Smooth muscle cell (in vitro differentiated cells): ENCODE measurements at regions not wholly inside any gene's neighbourhood (a gene's known extent, or its start where the extent isn't known, plus 50 kb on each side); places are given as distances from the start of the nearest gene placed in this dataset.

Experiments used
- DNase-seq: peaks from one replicate; lab custom pipeline; 2025; ENCODE audit not compliant: unreplicated experiment; lab: John Stamatoyannopoulos, UW
- H2AFZ ChIP-seq: fragments of 200-600 bp; sonication (generic); 2 replicates; pipeline ENCODE4 v1.6.0; 2016; ENCODE audit warnings: antibody characterized with exemption, low read depth, mild to moderate bottlenecking
- H3F3A ChIP-seq: fragments of 200-600 bp; sonication (generic); 2 replicates; pipeline ENCODE4 v1.6.0; 2017; ENCODE audit warnings: antibody characterized with exemption, low read depth
- H3K27ac ChIP-seq: fragments of 200-600 bp; sonication (generic); 2 replicates; pipeline ENCODE4 v1.5.1; 2016; ENCODE audit warnings: low read depth, mild to moderate bottlenecking
- H3K27me3 ChIP-seq: fragments of 200-600 bp; sonication (generic); 2 replicates; pipeline ENCODE4 v1.6.1; 2016; ENCODE audit warnings: low read depth, mild to moderate bottlenecking
- H3K36me3 ChIP-seq: fragments of 200-600 bp; sonication (generic); 2 replicates; pipeline ENCODE4 v1.5.1; 2016; ENCODE audit warnings: low read depth
- H3K4me1 ChIP-seq: fragments of 200-600 bp; sonication (generic); 2 replicates; pipeline ENCODE4 v1.5.1; 2016; ENCODE audit warnings: low read depth
- H3K4me2 ChIP-seq: fragments of 200-600 bp; sonication (generic); 2 replicates; pipeline ENCODE4 v1.6.0; 2016; ENCODE audit warnings: mild to moderate bottlenecking
- H3K4me3 ChIP-seq: fragments of 200-600 bp; sonication (generic); 2 replicates; pipeline ENCODE4 v1.5.1; 2016; ENCODE audit warnings: mild to moderate bottlenecking
- H3K79me2 ChIP-seq: fragments of 200-600 bp; sonication (generic); 2 replicates; pipeline ENCODE4 v1.6.0; 2016; ENCODE audit warnings: low read depth, mild to moderate bottlenecking
- H3K9ac ChIP-seq: fragments of 200-600 bp; sonication (generic); 2 replicates; pipeline ENCODE4 v1.6.0; 2016; ENCODE audit warnings: low read depth
- H3K9me3 ChIP-seq: fragments of 200-600 bp; sonication (generic); replicated peaks from 2 replicates; pipeline ENCODE4 v1.5.1; 2016; ENCODE audit warnings: low read depth
- H4K20me1 ChIP-seq: fragments of 200-600 bp; sonication (generic); 2 replicates; pipeline ENCODE4 v1.6.0; 2016; ENCODE audit warnings: low read depth
- CTCF ChIP-seq: fragments of 200-600 bp; sonication (generic); IDR thresholded peaks from 2 replicates; pipeline ENCODE4 v1.5.1; 2017; ENCODE audit warnings: borderline replicate concordance, mild to moderate bottlenecking, antibody characterized with exemption; ENCODE audit not compliant: insufficient read depth, poor library complexity, severe bottlenecking
- WGBS: methylation state at CpG from one replicate; pipeline ENCODE4 v1.1.7; 2016; ENCODE audit warnings: low lambda C conversion rate; 5-methylcytosine and 5-hydroxymethylcytosine counted together

DNA sequence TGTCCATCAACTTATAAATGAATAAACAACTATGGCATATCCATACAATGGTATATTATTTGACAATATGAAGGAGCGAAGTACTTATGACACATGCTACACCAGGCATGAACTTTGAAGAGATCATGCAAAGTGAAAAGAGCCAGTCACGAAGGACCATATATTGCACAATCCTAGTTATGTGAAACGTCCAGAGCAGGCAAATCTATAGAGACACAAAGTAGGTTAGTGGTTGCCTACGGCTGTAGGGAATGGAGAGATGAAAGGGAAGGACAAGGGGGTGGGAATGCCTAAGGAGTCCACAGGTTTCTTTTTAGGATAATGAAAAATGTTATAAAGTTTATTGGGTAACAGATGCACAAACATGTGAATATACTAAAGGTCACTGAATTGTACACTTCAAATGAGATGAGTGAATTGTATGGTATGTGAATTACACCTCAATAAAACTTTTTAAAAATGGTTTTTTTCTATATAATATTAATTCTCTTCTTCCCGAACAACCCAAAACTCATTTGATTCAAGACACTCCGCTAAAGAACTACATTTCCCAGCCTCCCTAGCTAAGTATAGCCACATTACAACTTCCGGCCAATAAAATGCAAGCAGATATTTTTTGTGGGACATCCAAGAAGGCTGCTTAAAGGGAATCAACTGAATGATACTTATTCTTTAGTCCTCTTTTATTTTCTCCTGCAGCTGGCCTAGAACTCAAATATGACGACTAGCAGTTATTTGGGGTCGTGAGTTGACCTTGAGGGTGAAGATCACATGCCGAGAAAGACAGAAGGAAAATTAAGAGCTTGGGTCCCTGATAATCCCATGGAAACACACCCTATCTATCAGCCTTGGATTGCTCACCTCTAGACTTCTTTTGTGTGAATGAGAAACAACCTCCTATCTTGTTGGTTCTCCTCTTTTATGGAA, 187.2 kb downstream of the TTC8 start:
- no peak overlapping the region for H2AFZ ChIP-seq
- H3K9ac ChIP-seq, result no peak overlapping the region
- H3K27ac ChIP-seq, result no peak overlapping the region
- no peak for DNase-seq
- 87% methylated on average over 10 of the region's 10 CpGs for WGBS
- no peaks in the 10 kb centered on the region for H3K9me3 ChIP-seq
- no peaks in the 10 kb centered on the region for H4K20me1 ChIP-seq
- no peaks in the 10 kb centered on the region for H3K36me3 ChIP-seq
- no peak overlapping the region for H3K4me2 ChIP-seq
- no peaks in the 10 kb centered on the region for H3K27me3 ChIP-seq
- peak overlapping the region; percentile 28 for H3K4me3 ChIP-seq
- no peak for TF ChIP-seq CTCF
- no peaks in the 10 kb centered on the region for H3K79me2 ChIP-seq
- H3K4me1 ChIP-seq, result no peaks in the 10 kb centered on the region
- H3F3A ChIP-seq, result no peaks in the 10 kb centered on the region

- Histone ChIP-seq H3K4me3 (peak overlapping the region; percentile 28), H3K27ac (no peak overlapping the region), H2AFZ (no peak overlapping the region), H3K4me1 (no peaks in the 10 kb centered on the region), H3K36me3 (no peaks in the 10 kb centered on the region), H3K9me3 (no peaks in the 10 kb centered on the region), H3F3A (no peaks in the 10 kb centered on the region), H3K4me2 (no peak overlapping the region), H4K20me1 (no peaks in the 10 kb centered on the region), H3K79me2 (no peaks in the 10 kb centered on the region), H3K27me3 (no peaks in the 10 kb centered on the region), H3K9ac (no peak overlapping the region)
- no peak for DNase-seq
- TF ChIP-seq CTCF, result no peak
- 90% methylated on average over 14 of the region's 14 CpGs for WGBS
Measured at GRCh38 chr14:89012282-89013097, 188.0 kb downstream of the TTC8 start.

GRCh38 chr14:89013098-89013504, 188.7 kb downstream of the TTC8 start:
- Histone ChIP-seq H3K27ac (no peak overlapping the region), H3K9ac (no peak overlapping the region), H3K4me3 (peak overlapping the region; percentile 21), H3F3A (no peaks in the 10 kb centered on the region), H2AFZ (no peak overlapping the region), H3K27me3 (no peaks in the 10 kb centered on the region), H3K4me2 (no peak overlapping the region), H4K20me1 (no peaks in the 10 kb centered on the region), H3K36me3 (no peaks in the 10 kb centered on the region), H3K4me1 (no peaks in the 10 kb centered on the region), H3K9me3 (no peaks in the 10 kb centered on the region), H3K79me2 (no peaks in the 10 kb centered on the region)
- TF ChIP-seq CTCF, result peak; percentile 20
- 74% methylated on average over 7 of the region's 7 CpGs for whole genome bisulfite sequencing
- no peak for DNase-seq
